ENCODE measurements at regions not wholly inside any gene's neighbourhood (a gene's known extent, or its start where the extent isn't known, plus 50 kb on each side); places are given as distances from the start of the nearest gene placed in this dataset.

DNA sequence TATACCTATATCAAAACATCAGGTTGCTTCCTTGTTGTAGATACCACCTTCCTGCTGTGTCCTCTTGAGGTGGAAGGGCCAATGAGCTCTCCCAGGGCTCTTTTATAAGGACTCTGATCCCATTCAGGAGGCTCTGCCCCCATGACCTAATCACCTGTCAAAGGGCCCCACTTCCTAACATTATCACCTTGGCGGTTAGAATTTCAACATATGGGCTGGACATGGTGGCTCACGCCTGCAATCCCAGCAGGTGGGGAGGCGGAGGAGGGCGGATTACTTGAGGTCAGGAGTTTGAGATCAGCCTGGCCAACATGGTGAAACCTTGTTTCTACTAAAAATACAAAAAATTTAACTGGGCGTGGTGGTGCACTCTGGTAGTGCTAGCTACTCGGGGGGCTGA, 86.4 kb downstream of the HAPSTR1 start:
- TF ChIP-seq EZH2phosphoT487 (IDR thresholded peaks at IDR 0.05; ENCODE audit: borderline replicate concordance, low read length) = no peak
- TF ChIP-seq, protein P1, sequence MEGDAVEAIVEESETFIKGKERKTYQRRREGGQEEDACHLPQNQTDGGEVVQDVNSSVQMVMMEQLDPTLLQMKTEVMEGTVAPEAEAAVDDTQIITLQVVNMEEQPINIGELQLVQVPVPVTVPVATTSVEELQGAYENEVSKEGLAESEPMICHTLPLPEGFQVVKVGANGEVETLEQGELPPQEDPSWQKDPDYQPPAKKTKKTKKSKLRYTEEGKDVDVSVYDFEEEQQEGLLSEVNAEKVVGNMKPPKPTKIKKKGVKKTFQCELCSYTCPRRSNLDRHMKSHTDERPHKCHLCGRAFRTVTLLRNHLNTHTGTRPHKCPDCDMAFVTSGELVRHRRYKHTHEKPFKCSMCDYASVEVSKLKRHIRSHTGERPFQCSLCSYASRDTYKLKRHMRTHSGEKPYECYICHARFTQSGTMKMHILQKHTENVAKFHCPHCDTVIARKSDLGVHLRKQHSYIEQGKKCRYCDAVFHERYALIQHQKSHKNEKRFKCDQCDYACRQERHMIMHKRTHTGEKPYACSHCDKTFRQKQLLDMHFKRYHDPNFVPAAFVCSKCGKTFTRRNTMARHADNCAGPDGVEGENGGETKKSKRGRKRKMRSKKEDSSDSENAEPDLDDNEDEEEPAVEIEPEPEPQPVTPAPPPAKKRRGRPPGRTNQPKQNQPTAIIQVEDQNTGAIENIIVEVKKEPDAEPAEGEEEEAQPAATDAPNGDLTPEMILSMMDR (IDR thresholded peaks at IDR 0.05; ENCODE audit: low read depth, low read length, poor library complexity, severe bottlenecking) = no peak
- Histone ChIP-seq H3K4me1 (ENCODE audit: control insufficient read depth, low read length) (no peaks in the 10 kb centered on the region), H4K20me1 (ENCODE audit: control insufficient read depth, insufficient read depth, low read depth, low read length) (no peaks in the 10 kb centered on the region), H3F3A (ENCODE audit: control insufficient read depth, insufficient read depth) (no peaks in the 10 kb centered on the region), H3K9me3 (ENCODE audit: control insufficient read depth, insufficient read depth, low read length) (no peaks in the 10 kb centered on the region), H3K79me2 (ENCODE audit: control insufficient read depth, low read length) (no peaks in the 10 kb centered on the region), H3K4me2 (ENCODE audit: low read length) (no peak overlapping the region), H3K9me2 (replicated peaks; ENCODE audit: control insufficient read depth, low read length) (no peaks in the 10 kb centered on the region), H3K4me3 (ENCODE audit: low read length) (no peak overlapping the region), H3K27me3 (ENCODE audit: control insufficient read depth, low read length) (0 out of 2 replicates have a peak, but pooled peaks cover 3% of the 10 kb centered on the region), H3K36me3 (ENCODE audit: control insufficient read depth, low read length) (no peaks in the 10 kb centered on the region), H3K27ac (ENCODE audit: low read depth, low read length) (no peak overlapping the region)

DNA sequence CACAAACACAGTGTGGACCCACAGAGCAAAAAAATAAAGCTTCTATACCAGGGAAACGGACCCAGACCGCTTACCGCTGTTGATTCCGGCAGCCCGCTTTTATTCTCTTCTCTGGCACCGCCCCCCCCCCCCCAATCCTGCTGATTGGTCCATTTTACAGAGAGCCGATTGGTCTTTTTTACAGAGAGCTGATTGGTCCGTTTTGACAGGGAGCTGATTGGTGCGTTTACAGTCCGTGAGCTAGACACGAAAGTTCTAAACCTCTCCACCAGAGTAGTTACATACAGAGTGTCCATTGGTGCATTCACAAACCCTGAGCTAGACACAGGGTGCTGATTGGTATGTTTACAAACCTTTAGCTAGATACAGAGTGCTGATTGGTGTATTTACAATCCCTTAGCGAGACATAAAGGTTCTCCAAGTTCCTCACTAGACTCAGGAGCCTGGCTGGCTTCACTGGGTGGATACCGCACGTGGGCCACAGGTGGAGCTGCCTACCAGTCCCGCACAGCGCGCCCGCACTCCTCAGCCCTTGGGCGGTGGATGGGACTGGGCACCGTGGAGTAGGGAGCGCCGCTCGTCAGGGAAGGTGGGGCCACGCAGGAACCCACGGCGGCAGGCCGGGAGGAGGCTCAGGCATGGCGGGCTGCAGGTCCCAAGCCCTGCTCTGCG, 92.4 kb downstream of the HAPSTR1 start:
- Histone ChIP-seq H3K36me3 (ENCODE audit: control insufficient read depth, low read length) (no peaks in the 10 kb centered on the region), H3K79me2 (ENCODE audit: control insufficient read depth, low read length) (no peaks in the 10 kb centered on the region), H3K4me2 (ENCODE audit: low read length) (no peak overlapping the region)

DNA sequence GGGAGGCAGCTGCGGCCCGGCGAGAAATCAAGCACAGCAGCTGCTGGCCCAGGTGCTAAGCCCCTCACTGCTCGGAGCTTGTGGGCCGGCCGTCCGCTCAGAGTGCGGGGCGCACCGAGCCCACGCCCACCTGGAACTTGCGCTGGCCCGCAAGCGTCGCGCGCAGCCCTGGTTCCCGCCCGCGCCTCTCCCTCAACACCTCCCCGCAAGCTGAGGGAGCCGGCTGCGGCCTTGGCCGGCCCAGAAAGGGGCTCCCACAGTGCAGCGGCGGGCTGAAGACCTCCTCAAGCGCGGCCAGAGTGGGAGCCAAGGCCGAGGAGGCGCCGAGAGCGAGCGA, 92.9 kb downstream of the HAPSTR1 start:
- no peaks in the 10 kb centered on the region for H3K9me2 ChIP-seq (replicated peaks; ENCODE audit: control insufficient read depth, low read length)
- no peaks in the 10 kb centered on the region for H3K4me1 ChIP-seq (ENCODE audit: control insufficient read depth, low read length)
- TF ChIP-seq EZH2phosphoT487 (IDR thresholded peaks at IDR 0.05; ENCODE audit: borderline replicate concordance, low read length) = no peak
- TF ChIP-seq, protein P1 (IDR thresholded peaks at IDR 0.05; ENCODE audit: low read depth, low read length, poor library complexity, severe bottlenecking) = no peak
- no peak overlapping the region for H3K4me2 ChIP-seq (ENCODE audit: low read length)
- H3K79me2 ChIP-seq (ENCODE audit: control insufficient read depth, low read length) = no peaks in the 10 kb centered on the region
- no peak overlapping the region for H3K4me3 ChIP-seq (ENCODE audit: low read length)
- no peaks in the 10 kb centered on the region for H3K27me3 ChIP-seq (ENCODE audit: control insufficient read depth, low read length)
- H4K20me1 ChIP-seq (ENCODE audit: control insufficient read depth, insufficient read depth, low read depth, low read length) = no peaks in the 10 kb centered on the region
- no peaks in the 10 kb centered on the region for H3K9me3 ChIP-seq (ENCODE audit: control insufficient read depth, insufficient read depth, low read length)
- no peak overlapping the region for H3K27ac ChIP-seq (ENCODE audit: low read depth, low read length)
- no peaks in the 10 kb centered on the region for H3K36me3 ChIP-seq (ENCODE audit: control insufficient read depth, low read length)
- no peaks in the 10 kb centered on the region for H3F3A ChIP-seq (ENCODE audit: control insufficient read depth, insufficient read depth)

More for the DNA sequence above, 92.4 kb downstream of the HAPSTR1 start:
- Histone ChIP-seq H3K27ac (ENCODE audit: low read depth, low read length) (no peak overlapping the region), H3K9me2 (replicated peaks; ENCODE audit: control insufficient read depth, low read length) (no peaks in the 10 kb centered on the region), H3F3A (ENCODE audit: control insufficient read depth, insufficient read depth) (no peaks in the 10 kb centered on the region), H3K9me3 (ENCODE audit: control insufficient read depth, insufficient read depth, low read length) (no peaks in the 10 kb centered on the region), H3K4me1 (ENCODE audit: control insufficient read depth, low read length) (no peaks in the 10 kb centered on the region), H3K27me3 (ENCODE audit: control insufficient read depth, low read length) (no peaks in the 10 kb centered on the region), H3K4me3 (ENCODE audit: low read length) (no peak overlapping the region), H4K20me1 (ENCODE audit: control insufficient read depth, insufficient read depth, low read depth, low read length) (no peaks in the 10 kb centered on the region)
- TF ChIP-seq EZH2phosphoT487 (IDR thresholded peaks at IDR 0.05; ENCODE audit: borderline replicate concordance, low read length) = no peak
- TF ChIP-seq, protein P1 (IDR thresholded peaks at IDR 0.05; ENCODE audit: low read depth, low read length, poor library complexity, severe bottlenecking) = no peak

All from DOHH2 (cell line).